ENCODE measurements at regions not wholly inside any gene's neighbourhood (a gene's known extent, or its start where the extent isn't known, plus 50 kb on each side); places are given as distances from the start of the nearest gene placed in this dataset.

- TF ChIP-seq, protein P1, sequence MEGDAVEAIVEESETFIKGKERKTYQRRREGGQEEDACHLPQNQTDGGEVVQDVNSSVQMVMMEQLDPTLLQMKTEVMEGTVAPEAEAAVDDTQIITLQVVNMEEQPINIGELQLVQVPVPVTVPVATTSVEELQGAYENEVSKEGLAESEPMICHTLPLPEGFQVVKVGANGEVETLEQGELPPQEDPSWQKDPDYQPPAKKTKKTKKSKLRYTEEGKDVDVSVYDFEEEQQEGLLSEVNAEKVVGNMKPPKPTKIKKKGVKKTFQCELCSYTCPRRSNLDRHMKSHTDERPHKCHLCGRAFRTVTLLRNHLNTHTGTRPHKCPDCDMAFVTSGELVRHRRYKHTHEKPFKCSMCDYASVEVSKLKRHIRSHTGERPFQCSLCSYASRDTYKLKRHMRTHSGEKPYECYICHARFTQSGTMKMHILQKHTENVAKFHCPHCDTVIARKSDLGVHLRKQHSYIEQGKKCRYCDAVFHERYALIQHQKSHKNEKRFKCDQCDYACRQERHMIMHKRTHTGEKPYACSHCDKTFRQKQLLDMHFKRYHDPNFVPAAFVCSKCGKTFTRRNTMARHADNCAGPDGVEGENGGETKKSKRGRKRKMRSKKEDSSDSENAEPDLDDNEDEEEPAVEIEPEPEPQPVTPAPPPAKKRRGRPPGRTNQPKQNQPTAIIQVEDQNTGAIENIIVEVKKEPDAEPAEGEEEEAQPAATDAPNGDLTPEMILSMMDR (IDR thresholded peaks at IDR 0.05) = no peak
- no peak for TF ChIP-seq POLR2A (IDR thresholded peaks at IDR 0.05)
Measured at GRCh38 chr5:92472981-92473566, 1090.0 kb upstream of the ARRDC3 start.

Data from heart left ventricle (tissue), 13 donors.